ENCODE measurements at regions not wholly inside any gene's neighbourhood (a gene's known extent, or its start where the extent isn't known, plus 50 kb on each side); places are given as distances from the start of the nearest gene placed in this dataset.

DNA sequence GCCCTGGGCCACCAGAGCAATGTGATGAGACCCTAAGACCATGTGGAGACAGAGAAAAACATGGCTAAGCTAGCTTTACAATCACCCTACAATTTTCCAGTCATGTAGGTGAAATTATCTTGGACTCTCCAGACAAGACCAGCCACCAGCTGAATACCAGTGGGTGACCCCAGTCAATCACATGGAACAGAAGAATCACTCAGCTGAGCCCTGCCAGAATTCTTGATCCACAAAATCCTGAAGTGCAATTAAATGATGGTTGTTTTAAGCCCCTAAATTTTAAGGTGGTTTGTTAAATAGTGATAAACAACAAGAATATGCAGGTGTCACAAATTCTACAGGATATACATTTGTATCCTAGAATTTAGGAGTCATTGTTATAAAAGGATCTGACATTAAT is 69.5 kb upstream of the SMIM15 start (continued):
- TF ChIP-seq ZNF407 (CRISPR knock-in tag; IDR thresholded peaks at IDR 0.05; ENCODE audit: not compliant biosample characterization) (no peak), LRRFIP1 (CRISPR knock-in tag; conservative IDR thresholded peaks at IDR 0.05) (no peak)
